ENCODE measurements at regions not wholly inside any gene's neighbourhood (a gene's known extent, or its start where the extent isn't known, plus 50 kb on each side); places are given as distances from the start of the nearest gene placed in this dataset.

DNA sequence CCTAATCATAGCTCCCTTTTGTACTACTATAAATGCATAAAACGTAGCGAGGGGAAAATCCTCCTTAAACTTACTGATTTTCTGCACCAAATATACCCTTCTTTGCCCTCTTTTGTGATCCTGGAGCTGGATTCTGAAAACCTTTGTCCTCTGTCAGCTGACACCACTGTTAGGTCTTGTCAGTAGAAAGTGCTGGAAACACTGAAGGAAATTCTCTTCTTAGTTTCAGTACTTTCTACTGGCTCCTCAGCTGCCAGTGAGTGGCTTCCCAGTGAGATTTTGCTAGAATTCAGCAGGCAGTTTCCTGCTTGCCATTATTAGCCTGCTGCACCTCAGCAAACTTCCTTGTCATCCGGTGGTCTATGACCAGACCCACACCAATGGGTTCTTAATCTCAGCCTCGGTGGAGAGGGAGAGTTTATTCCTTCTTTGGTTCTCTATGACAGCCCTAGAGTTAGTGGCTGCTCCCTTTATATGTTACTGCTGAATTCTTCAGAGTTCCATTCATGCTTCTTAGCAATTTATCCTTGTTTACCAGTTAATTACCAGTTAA lies 476.2 kb downstream of the FSCB start:
- in situ Hi-C loops (cut with HindIII; ENCODE audit: low sequenced_read_pairs) = no loop called here

DNA sequence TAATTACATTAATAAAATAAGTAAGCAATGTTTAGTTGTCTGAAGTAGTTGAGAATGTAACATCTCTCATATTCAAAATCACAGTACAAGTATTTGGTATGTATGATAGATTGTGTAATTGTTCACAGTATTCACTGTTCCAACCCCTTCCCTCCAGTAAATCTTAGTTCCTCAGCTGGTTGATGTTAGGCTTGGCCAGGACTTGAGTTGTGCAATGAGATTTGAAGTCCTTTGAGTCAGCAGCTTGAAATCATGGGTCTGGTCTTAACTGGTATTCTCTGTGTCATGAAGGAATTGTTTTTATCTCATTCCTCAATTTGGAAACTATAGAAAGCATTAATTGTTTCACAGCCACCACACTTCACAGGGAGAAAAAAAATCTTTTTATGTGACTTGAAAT lies 477.1 kb downstream of the FSCB start:
- in situ Hi-C loops (cut with HindIII; ENCODE audit: low sequenced_read_pairs) = no loop called here

DNA sequence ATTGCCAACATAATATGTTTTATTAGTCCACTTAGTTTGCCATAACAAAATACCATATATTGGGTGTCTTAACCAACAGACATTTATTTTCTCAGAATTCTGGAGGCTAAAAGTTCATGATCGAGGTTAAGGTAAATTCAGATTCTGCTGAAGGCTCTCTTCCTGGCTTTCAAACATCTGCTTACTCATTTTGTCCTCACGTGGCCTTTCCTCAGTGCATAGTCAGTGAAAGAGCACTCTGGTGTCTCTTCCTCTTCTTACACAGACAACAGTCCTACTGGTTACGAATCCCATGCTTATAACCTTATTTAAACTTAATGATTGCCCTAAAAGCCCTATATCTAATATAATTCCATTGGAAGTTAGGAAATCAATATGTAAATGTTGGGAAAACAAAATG lies 479.7 kb downstream of the FSCB start:
- in situ Hi-C loops (cut with HindIII; ENCODE audit: low sequenced_read_pairs) = no loop called here

GRCh38 chr14:44010595-44010994 lies 496.5 kb downstream of the FSCB start:
- in situ Hi-C loops (cut with HindIII; ENCODE audit: low sequenced_read_pairs) = no loop called here

- in situ Hi-C loops (cut with HindIII; ENCODE audit: low sequenced_read_pairs) = no loop called here
Measured at GRCh38 chr14:44010071-44010470, 497.0 kb downstream of the FSCB start.

DNA sequence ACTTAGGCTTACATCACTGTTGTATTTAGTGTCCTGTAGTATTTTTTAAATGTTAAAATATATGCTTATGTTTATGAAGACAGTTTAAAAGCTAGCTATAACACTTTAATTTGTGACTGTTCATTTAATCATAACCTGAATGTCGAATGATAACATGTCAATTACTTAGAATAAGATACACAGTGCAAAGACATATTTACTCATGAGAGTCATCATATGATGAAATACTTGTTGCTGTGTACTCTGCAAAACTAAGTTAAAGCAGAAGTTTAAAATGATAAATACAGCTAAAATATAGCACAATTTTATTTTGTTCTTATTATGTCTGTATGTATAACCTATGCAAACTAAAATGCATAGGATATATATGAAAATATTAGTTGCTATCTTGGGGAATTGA lies 497.4 kb downstream of the FSCB start:
- in situ Hi-C loops (cut with HindIII; ENCODE audit: low sequenced_read_pairs) = no loop called here

DNA sequence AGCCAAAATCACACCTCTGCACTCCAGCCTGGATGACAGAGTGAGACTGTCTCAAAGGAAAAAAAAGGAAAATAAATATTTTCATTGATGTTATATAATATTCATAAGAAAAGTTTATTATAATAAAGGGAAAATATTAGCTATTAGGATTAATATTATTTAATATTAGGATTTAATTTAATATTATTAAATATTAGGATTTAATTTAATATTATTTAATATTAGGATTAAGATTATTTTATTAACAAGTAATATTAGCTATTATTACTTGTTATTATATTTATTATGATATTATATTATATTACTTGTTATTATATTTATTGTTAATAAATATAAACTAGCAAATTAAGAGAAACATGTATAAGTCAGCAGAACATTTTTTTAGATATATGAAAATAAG lies 518.1 kb downstream of the FSCB start:
- in situ Hi-C loops (cut with HindIII; ENCODE audit: low sequenced_read_pairs) = no loop called here

DNA sequence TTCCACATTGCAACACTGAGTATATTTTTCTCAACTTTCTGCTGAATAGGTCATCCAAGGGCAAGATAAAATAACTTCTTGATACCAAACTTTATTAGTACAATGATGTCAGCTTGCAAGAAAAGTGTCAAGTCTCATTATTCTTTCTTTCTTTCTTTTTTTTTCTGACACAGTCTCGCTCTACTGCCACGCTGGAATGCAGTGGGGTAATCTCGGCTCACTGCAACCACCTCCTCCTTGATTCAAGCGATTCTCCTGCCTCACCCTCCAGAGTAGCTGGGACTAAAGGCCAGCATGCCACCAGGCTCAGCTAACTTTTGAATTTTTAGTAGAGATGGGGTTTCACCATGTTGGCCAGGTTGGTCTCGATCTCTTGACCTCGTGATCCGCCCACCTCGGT lies 523.4 kb downstream of the FSCB start:
- in situ Hi-C loops (cut with HindIII; ENCODE audit: low sequenced_read_pairs) = no loop called here

- in situ Hi-C loops (cut with HindIII; ENCODE audit: low sequenced_read_pairs) = no loop called here
Measured at GRCh38 chr14:43981135-43981768, 525.8 kb downstream of the FSCB start.

DNA sequence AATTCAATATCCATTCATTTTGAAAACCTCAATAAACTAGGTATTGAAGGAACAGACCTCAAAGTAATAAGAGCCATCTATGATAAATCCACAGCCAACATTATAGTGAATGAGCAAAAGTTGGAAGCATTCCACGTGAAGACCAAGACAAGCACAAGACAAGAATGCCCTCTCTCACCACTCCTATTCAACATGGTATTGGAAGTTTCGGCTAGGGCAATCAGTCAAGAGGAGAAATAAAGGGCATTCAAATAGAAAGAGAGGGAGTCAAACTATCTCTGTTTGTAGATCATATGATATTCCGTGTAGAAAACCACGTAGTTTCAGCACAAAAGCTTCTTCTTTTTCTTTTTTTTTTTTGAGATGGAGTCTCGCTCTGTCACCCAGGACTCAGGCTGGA lies 550.3 kb downstream of the FSCB start:
- in situ Hi-C loops (cut with HindIII; ENCODE audit: low sequenced_read_pairs) = no loop called here

GRCh38 chr14:43949400-43949799 lies 557.7 kb downstream of the FSCB start:
- in situ Hi-C loops (cut with HindIII; ENCODE audit: low sequenced_read_pairs) = no loop called here

GRCh38 chr14:43939836-43940235 lies 567.2 kb downstream of the FSCB start:
- in situ Hi-C loops (cut with HindIII; ENCODE audit: low sequenced_read_pairs) = no loop called here

DNA sequence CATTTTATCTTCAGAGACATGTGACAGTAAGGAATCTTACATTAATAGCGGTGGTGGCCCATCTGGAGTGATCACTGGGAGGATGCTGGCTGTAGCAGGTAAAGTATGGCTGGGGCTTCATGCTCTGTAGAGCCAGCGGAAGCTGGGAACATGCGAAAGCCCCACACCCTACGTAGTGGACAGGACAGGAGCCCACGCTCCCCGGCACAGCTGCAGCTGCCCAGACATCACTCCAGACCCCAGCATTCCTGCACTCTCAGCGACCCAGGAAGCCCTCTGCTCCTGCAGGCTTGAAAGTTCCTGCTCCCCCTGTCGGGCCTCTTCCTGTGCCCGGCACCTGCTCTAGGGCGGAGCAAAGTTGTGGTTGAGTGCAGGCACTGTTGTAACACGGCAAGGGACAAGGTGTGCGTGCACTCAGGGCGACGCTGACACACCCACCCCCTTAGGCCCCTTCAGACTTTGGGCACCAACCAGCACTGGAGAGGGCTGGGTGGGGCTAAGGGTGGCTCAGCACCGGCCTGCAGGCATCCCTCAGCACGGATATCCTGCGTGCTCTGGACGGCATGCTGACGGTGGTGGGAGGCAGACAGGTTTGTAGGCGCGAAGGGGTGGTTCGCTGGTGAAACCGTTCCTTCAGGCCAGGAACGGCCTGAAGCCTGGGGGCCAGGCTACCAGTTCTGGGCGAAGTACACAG lies 568.3 kb downstream of the FSCB start:
- in situ Hi-C loops (cut with HindIII; ENCODE audit: low sequenced_read_pairs) = no loop called here

- in situ Hi-C loops (cut with HindIII; ENCODE audit: low sequenced_read_pairs) = no loop called here
Measured at GRCh38 chr14:43937001-43937400, 570.1 kb downstream of the FSCB start.

- in situ Hi-C loops (cut with HindIII; ENCODE audit: low sequenced_read_pairs) = no loop called here
Measured at GRCh38 chr14:43934102-43934501, 573.0 kb downstream of the FSCB start.

GRCh38 chr14:43914041-43914693 lies 592.9 kb downstream of the FSCB start:
- in situ Hi-C loops (cut with HindIII; ENCODE audit: low sequenced_read_pairs) = no loop called here

- in situ Hi-C loops (cut with HindIII; ENCODE audit: low sequenced_read_pairs) = no loop called here
Measured at GRCh38 chr14:43903209-43903608, 603.9 kb downstream of the FSCB start.

- in situ Hi-C loops (cut with HindIII; ENCODE audit: low sequenced_read_pairs) = no loop called here
Measured at GRCh38 chr14:43901911-43902673, 605.0 kb downstream of the FSCB start.

GRCh38 chr14:43900173-43900655 lies 606.9 kb downstream of the FSCB start:
- in situ Hi-C loops (cut with HindIII; ENCODE audit: low sequenced_read_pairs) = no loop called here

DNA sequence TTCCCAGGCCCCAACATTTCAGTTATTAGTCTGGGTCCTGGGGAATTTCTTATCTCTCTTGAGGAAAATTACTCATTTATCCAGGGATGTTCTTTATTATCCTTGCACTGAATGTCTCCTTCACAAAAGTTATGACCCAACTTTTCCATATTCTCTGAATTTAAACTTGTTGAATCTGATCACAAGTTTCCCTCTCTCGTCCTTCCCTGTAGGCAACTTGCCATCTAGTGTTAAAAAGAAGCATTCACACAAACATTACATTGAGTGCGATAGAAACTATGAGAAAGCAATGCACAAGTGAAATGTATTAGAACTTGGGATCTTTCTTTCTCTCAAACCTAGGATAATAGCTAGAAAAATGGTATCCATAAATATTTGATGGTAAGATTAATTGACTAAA lies 608.4 kb downstream of the FSCB start:
- in situ Hi-C loops (cut with HindIII; ENCODE audit: low sequenced_read_pairs) = no loop called here

DNA sequence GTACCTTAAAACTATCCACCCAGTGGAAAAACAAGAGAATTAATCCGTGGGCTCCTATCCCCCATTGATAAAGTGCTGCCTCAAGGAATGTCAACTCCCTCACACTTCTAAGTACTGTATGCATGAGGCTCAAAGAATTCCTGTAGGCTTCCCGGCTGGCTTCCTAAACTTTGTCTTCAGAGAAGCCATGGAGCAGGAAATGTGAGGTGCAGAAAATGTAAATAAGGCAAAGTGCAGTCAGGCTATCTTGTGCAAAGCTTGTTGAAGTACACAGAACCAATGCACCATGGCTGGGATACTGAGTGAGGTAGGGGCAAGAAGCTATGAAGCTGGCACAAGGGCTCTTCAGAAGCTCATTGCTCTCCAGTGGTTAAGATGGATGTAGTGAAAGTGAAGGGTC lies 611.0 kb downstream of the FSCB start:
- in situ Hi-C loops (cut with HindIII; ENCODE audit: low sequenced_read_pairs) = no loop called here

Data from endothelial cell of hepatic sinusoid (primary cell).